ENCODE measurements at regions not wholly inside any gene's neighbourhood (a gene's known extent, or its start where the extent isn't known, plus 50 kb on each side); places are given as distances from the start of the nearest gene placed in this dataset.

- Mint-ChIP-seq H3K36me3 (ENCODE audit: low read depth) (no peaks in the 10 kb centered on the region), H3K4me1 (peaks cover 12% of the 10 kb centered on the region), H3K9me3 (0 out of 3 replicates have a peak, but pooled peaks cover 4% of the 10 kb centered on the region), H3K27me3 (ENCODE audit: insufficient read depth, low read depth, poor library complexity) (no peaks in the 10 kb centered on the region), H3K27ac (no peak overlapping the region), H3K4me3 (no peak overlapping the region)
- Histone ChIP-seq H3K4me3 (no peak overlapping the region), H3K4me1 (ENCODE audit: insufficient read depth) (no peaks in the 10 kb centered on the region), H4K20me1 (replicated peaks; ENCODE audit: insufficient read depth) (no peaks in the 10 kb centered on the region), H3K79me2 (replicated peaks; ENCODE audit: insufficient read depth) (no peaks in the 10 kb centered on the region), H3K36me3 (ENCODE audit: insufficient read depth) (no peaks in the 10 kb centered on the region), H3K27ac (ENCODE audit: low read depth) (no peak overlapping the region), H3K27me3 (ENCODE audit: insufficient read depth) (no peaks in the 10 kb centered on the region), H2AFZ (no peak overlapping the region), H3K9me2 (ENCODE audit: insufficient read depth) (0 out of 2 replicates have a peak, but pooled peaks cover 6% of the 10 kb centered on the region), H3F3A (replicated peaks; ENCODE audit: low read depth) (no peaks in the 10 kb centered on the region), H3K4me2 (no peak overlapping the region)
- DNase-seq (ENCODE audit: low spot score) (no peak), ATAC-seq (no peak)
- TF ChIP-seq CREB1 (CRISPR knock-in tag; IDR thresholded peaks at IDR 0.05; ENCODE audit: low read depth) = no peak
- no peak for TF ChIP-seq REST (IDR thresholded peaks at IDR 0.05; ENCODE audit: unreplicated experiment)
- no peak for TF ChIP-seq JUNB (IDR thresholded peaks at IDR 0.05; ENCODE audit: unreplicated experiment)
- no peak for TF ChIP-seq EZH2 (IDR thresholded peaks at IDR 0.05; ENCODE audit: low read depth, unreplicated experiment)
Measured at GRCh38 chr2:75326645-75327044, 127.3 kb upstream of the TACR1 start.

GRCh38 chr2:75325594-75325993 is 126.3 kb upstream of the TACR1 start:
- DNase-seq (ENCODE audit: low spot score) (no peak), ATAC-seq (peak; percentile 43; the same call in 1 of the 3 replicates)
- Mint-ChIP-seq H3K27ac (no peak overlapping the region), H3K9me3 (0 out of 3 replicates have a peak, but pooled peaks cover 4% of the 10 kb centered on the region), H3K4me1 (peaks cover 21% of the 10 kb centered on the region), H3K27me3 (ENCODE audit: insufficient read depth, low read depth, poor library complexity) (peaks cover 3% of the 10 kb centered on the region), H3K36me3 (ENCODE audit: low read depth) (no peaks in the 10 kb centered on the region), H3K4me3 (no peak overlapping the region)
- Histone ChIP-seq H3K4me3 (no peak overlapping the region), H3K27ac (ENCODE audit: low read depth) (no peak overlapping the region), H3K36me3 (ENCODE audit: insufficient read depth) (no peaks in the 10 kb centered on the region), H3F3A (replicated peaks; ENCODE audit: low read depth) (no peaks in the 10 kb centered on the region), H4K20me1 (replicated peaks; ENCODE audit: insufficient read depth) (no peaks in the 10 kb centered on the region), H3K4me1 (ENCODE audit: insufficient read depth) (no peaks in the 10 kb centered on the region), H3K4me2 (no peak overlapping the region), H3K79me2 (replicated peaks; ENCODE audit: insufficient read depth) (no peaks in the 10 kb centered on the region), H2AFZ (peak overlapping the region; percentile 88), H3K9me2 (ENCODE audit: insufficient read depth) (0 out of 2 replicates have a peak, but pooled peaks cover 6% of the 10 kb centered on the region), H3K27me3 (ENCODE audit: insufficient read depth) (no peaks in the 10 kb centered on the region)
- no peak for TF ChIP-seq STAT1 (IDR thresholded peaks at IDR 0.05; ENCODE audit: unreplicated experiment)
- TF ChIP-seq REST (IDR thresholded peaks at IDR 0.05; ENCODE audit: unreplicated experiment) = no peak
- no peak for TF ChIP-seq ZNF331 (CRISPR knock-in tag; IDR thresholded peaks at IDR 0.05; ENCODE audit: low read depth)
- no peak for TF ChIP-seq EZH2phosphoT487 (IDR thresholded peaks at IDR 0.05; ENCODE audit: unreplicated experiment)
- no peak for TF ChIP-seq ETS1 (IDR thresholded peaks at IDR 0.05)
- no peak for TF ChIP-seq CTCF (conservative IDR thresholded peaks at IDR 0.05; ENCODE audit: low read depth in 2 of 2)
- no peak for TF ChIP-seq CREB1 (CRISPR knock-in tag; IDR thresholded peaks at IDR 0.05; ENCODE audit: low read depth)
- no peak for TF ChIP-seq EZH2 (IDR thresholded peaks at IDR 0.05; ENCODE audit: low read depth, unreplicated experiment)
- TF ChIP-seq ZNF114 (CRISPR knock-in tag; IDR thresholded peaks at IDR 0.05) = no peak
- no peak for TF ChIP-seq NANOG (IDR thresholded peaks at IDR 0.05; ENCODE audit: borderline replicate concordance)

All from GM23338 (cell line).